Neuronal stem cell (in vitro differentiated cells): ENCODE measurements at regions not wholly inside any gene's neighbourhood (a gene's known extent, or its start where the extent isn't known, plus 50 kb on each side); places are given as distances from the start of the nearest gene placed in this dataset.

Experiments
- DNase-seq: peaks from one replicate; pipeline ENCODE4 v3.0.0-alpha.2; 2013; ENCODE audit warnings: low spot score
- H2AFZ ChIP-seq: one replicate; pipeline ENCODE4 v1.6.1; 2013; ENCODE audit warnings: mild to moderate bottlenecking, low read length, inconsistent platforms
- H2AK5ac ChIP-seq: 2 replicates; pipeline ENCODE4 v1.6.1; 2013; ENCODE audit warnings: low read depth, mild to moderate bottlenecking, inconsistent platforms, low read length, moderate library complexity, mixed read lengths
- H2BK120ac ChIP-seq: 2 replicates; pipeline ENCODE4 v1.6.1; 2013; ENCODE audit warnings: low read depth, mild to moderate bottlenecking, inconsistent platforms, low read length, moderate library complexity, mixed read lengths
- H2BK12ac ChIP-seq: one replicate; pipeline ENCODE4 v1.6.1; 2013; ENCODE audit warnings: low read length, inconsistent platforms
- H2BK15ac ChIP-seq: 2 replicates; pipeline ENCODE4 v1.6.1; 2013; ENCODE audit warnings: mild to moderate bottlenecking, low read length, inconsistent platforms, mixed read lengths
- H2BK5ac ChIP-seq: one replicate; pipeline ENCODE4 v1.6.1; 2013; ENCODE audit warnings: inconsistent platforms, mild to moderate bottlenecking, low read length, moderate library complexity
- H3K14ac ChIP-seq: one replicate; pipeline ENCODE4 v1.6.1; 2013; ENCODE audit warnings: low read length, inconsistent platforms
- H3K18ac ChIP-seq: 2 replicates; pipeline ENCODE4 v1.6.1; 2013; ENCODE audit warnings: low read length, inconsistent platforms
- H3K23ac ChIP-seq: 2 replicates; pipeline ENCODE4 v1.6.1; 2013; ENCODE audit warnings: low read depth, mild to moderate bottlenecking, mixed read lengths, low read length, inconsistent platforms; ENCODE audit not compliant: poor library complexity
- H3K27ac ChIP-seq: replicated peaks from 3 replicates; pipeline ENCODE4 v1.5.1; 2013; ENCODE audit warnings: low read length, inconsistent platforms
- H3K27me3 ChIP-seq, 3 experiments: 2 replicates each; pipeline ENCODE4 v1.6.1; 2013; ENCODE audit warnings: low read length in 3 of 3, mild to moderate bottlenecking in 2 of 3, inconsistent platforms in 1 of 3, low read depth in 1 of 3, mixed read lengths in 1 of 3, moderate library complexity in 1 of 3; ENCODE audit not compliant: control insufficient read depth in 3 of 3, insufficient read depth in 3 of 3
- H3K36me3 ChIP-seq, 2 donors: replicated peaks in 1 of 2; 2 replicates each; pipeline ENCODE4 v1.6.1; 2013; ENCODE audit warnings: low read length in 2 of 2; ENCODE audit not compliant: control insufficient read depth in 2 of 2, insufficient read depth in 2 of 2
- H3K4ac ChIP-seq: 2 replicates; pipeline ENCODE4 v1.6.1; 2013; ENCODE audit warnings: inconsistent platforms, mild to moderate bottlenecking, low read length, moderate library complexity
- H3K4me1 ChIP-seq, 2 donors: 1 replicate in 1 of 2; 2 replicates in 1 of 2; pipeline ENCODE4 v1.6.1; 2013; ENCODE audit warnings: low read length in 2 of 2, low read depth in 1 of 2; ENCODE audit not compliant: control insufficient read depth in 2 of 2, insufficient read depth in 1 of 2
- H3K4me2 ChIP-seq: one replicate; pipeline ENCODE4 v1.6.1; 2013; ENCODE audit warnings: mild to moderate bottlenecking, low read length, inconsistent platforms; ENCODE audit not compliant: insufficient read depth, poor library complexity, severe bottlenecking
- H3K4me3 ChIP-seq, 2 donors: 2 replicates each; pipeline ENCODE4 v1.5.1; 2013; ENCODE audit warnings: low read length in 2 of 2, mild to moderate bottlenecking in 2 of 2, inconsistent platforms in 1 of 2, moderate library complexity in 1 of 2
- H3K79me1 ChIP-seq: one replicate; pipeline ENCODE4 v1.6.1; 2013; ENCODE audit warnings: low read depth, mild to moderate bottlenecking, inconsistent platforms, low read length, moderate library complexity
- H3K9ac ChIP-seq: one replicate; pipeline ENCODE4 v1.6.1; 2013; ENCODE audit warnings: mild to moderate bottlenecking, low read depth, low read length, inconsistent platforms; ENCODE audit not compliant: poor library complexity
- H3K9me3 ChIP-seq, 2 donors: replicated peaks in 1 of 2; 2 replicates each; pipeline versions ENCODE3 to v1.6.1; 2013; ENCODE audit warnings: low read length in 2 of 2, mild to moderate bottlenecking in 2 of 2, inconsistent platforms in 1 of 2, low read depth in 1 of 2, mixed read lengths in 1 of 2, moderate library complexity in 1 of 2; ENCODE audit not compliant: control insufficient read depth in 2 of 2, insufficient read depth in 1 of 2
- H4K8ac ChIP-seq: one replicate; pipeline ENCODE4 v1.6.1; 2013; ENCODE audit warnings: low read depth, mild to moderate bottlenecking, inconsistent platforms, low read length, moderate library complexity
- H4K91ac ChIP-seq: one replicate; pipeline ENCODE4 v1.6.1; 2013; ENCODE audit warnings: low read length, low read depth, mild to moderate bottlenecking, inconsistent platforms; ENCODE audit not compliant: poor library complexity
- WGBS, 2 donors: extraction: QIAGEN DNeasy Blood & Tissue Kit; methylation state at CpG; one replicate each; pipeline ENCODE4 v1.1.7; 2013; ENCODE audit warnings: missing lambda C conversion rate in 2 of 2, mixed read lengths in 1 of 2; ENCODE audit not compliant: insufficient read length in 2 of 2, insufficient replicate concordance in 1 of 2; ENCODE audit errors: extremely low coverage in 2 of 2; 5-methylcytosine and 5-hydroxymethylcytosine counted together

DNA sequence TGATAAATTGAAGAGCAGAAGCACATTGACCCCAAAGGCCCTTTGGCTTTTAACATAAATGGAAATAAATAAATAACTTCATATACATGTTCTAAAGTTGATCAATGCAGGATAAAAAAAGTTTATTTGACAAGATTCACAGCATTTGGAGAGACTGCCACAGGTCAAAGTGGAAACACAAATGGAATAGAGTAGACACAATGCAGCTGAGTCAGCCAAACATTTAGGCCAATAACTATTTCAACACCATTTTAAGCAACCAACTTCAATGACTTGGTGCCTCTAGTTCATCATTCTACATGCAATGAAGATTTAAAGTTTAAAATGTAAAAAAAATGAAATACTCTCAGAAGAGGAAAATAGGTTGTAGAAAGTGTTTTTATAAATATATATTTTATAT lies 365.2 kb downstream of the FAT4 start:
- Histone ChIP-seq H2AFZ (no peak overlapping the region), H2BK120ac (no peak overlapping the region), H2BK12ac (no peak overlapping the region), H2BK15ac (no peak overlapping the region), H2AK5ac (no peak overlapping the region), H3K4me3 (no peak overlapping the region), H4K8ac (no peak overlapping the region), H3K79me1 (no peaks in the 10 kb centered on the region), H3K9me3 (no peaks in the 10 kb centered on the region), H2BK5ac (no peak overlapping the region), H3K14ac (no peak overlapping the region), H3K27ac (no peak overlapping the region), H4K91ac (no peak overlapping the region), H3K23ac (no peak overlapping the region), H3K27me3 (no peaks in the 10 kb centered on the region), H3K36me3 (no peaks in the 10 kb centered on the region), H3K4ac (no peak overlapping the region), H3K18ac (no peak overlapping the region), H3K4me2 (no peak overlapping the region), H3K9ac (no peak overlapping the region), H3K4me1 (no peaks in the 10 kb centered on the region)
- DNase-seq, result no peak

DNA sequence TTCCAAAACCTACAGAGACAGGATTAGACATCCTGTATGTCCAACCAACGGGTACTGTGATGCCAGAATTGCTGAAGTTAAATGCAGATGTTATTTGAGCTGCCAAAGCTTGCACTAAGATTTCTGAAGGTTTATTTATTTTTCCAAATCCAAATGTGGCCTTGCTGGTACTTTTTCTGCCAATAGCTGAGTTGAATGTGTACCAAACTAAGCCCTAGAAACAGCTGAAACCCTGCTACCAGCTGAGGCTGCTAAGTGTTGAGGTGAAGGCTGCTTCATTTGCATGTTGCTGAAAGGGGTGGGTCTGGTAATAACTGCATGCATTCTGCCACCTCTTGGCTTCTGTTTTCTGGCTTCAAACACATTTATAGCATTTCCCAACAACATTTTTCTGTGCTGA lies 366.5 kb downstream of the FAT4 start:
- Histone ChIP-seq H3K4ac (no peak overlapping the region), H3K9me3 (no peaks in the 10 kb centered on the region), H3K27me3 (no peaks in the 10 kb centered on the region), H3K9ac (no peak overlapping the region), H3K4me2 (no peak overlapping the region), H2BK120ac (no peak overlapping the region), H2BK12ac (no peak overlapping the region), H4K91ac (no peak overlapping the region), H2BK15ac (no peak overlapping the region), H3K4me1 (no peaks in the 10 kb centered on the region), H3K18ac (no peak overlapping the region), H3K4me3 (no peak overlapping the region), H2AFZ (no peak overlapping the region), H3K36me3 (no peaks in the 10 kb centered on the region), H3K14ac (no peak overlapping the region), H2AK5ac (no peak overlapping the region), H3K79me1 (no peaks in the 10 kb centered on the region), H2BK5ac (no peak overlapping the region), H3K27ac (no peak overlapping the region), H3K23ac (no peak overlapping the region), H4K8ac (no peak overlapping the region)
- DNase-seq, result no peak
- no CpG with 5 or more reads among the region's 1 CpG for WGBS, 2 donors

DNA sequence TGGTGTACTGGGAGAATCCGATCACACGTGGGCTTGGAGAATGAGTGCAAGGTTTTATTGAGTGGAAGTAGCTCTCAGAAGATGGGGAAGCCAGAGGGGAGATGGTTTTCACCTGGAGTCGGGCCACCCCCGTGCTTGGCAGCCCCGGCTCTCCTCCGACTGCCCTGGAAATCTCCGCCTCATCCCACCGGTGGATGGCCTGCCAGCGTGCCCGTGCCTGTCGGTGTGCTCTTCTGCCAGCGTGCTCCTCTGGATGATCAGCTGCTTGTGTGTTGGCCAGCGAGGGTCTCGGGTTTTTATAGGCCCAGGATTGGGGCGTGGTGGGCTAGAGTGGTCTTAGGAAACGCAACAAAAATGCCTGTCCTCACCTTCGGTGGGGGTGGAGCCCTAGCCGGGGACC lies 368.0 kb downstream of the FAT4 start:
- H3K4me3 ChIP-seq, result no peak overlapping the region
- no peak overlapping the region for H2BK12ac ChIP-seq
- H3K4ac ChIP-seq, result no peak overlapping the region
- no peak overlapping the region for H3K9ac ChIP-seq
- H3K14ac ChIP-seq, result no peak overlapping the region
- H3K9me3 ChIP-seq, result no peaks in the 10 kb centered on the region
- no CpG with 5 or more reads among the region's 18 CpGs for WGBS, 2 donors
- no peak overlapping the region for H3K23ac ChIP-seq
- no peak overlapping the region for H3K18ac ChIP-seq
- no peaks in the 10 kb centered on the region for H3K4me1 ChIP-seq
- H2AK5ac ChIP-seq, result no peak overlapping the region
- H4K91ac ChIP-seq, result no peak overlapping the region
- no peak overlapping the region for H2BK120ac ChIP-seq
- DNase-seq, result no peak
- no peaks in the 10 kb centered on the region for H3K36me3 ChIP-seq
- H2AFZ ChIP-seq, result no peak overlapping the region
- H2BK15ac ChIP-seq, result no peak overlapping the region
- H3K79me1 ChIP-seq, result no peaks in the 10 kb centered on the region
- no peak overlapping the region for H2BK5ac ChIP-seq
- no peak overlapping the region for H3K4me2 ChIP-seq
- no peaks in the 10 kb centered on the region for H3K27me3 ChIP-seq
- no peak overlapping the region for H3K27ac ChIP-seq
- no peak overlapping the region for H4K8ac ChIP-seq

DNA sequence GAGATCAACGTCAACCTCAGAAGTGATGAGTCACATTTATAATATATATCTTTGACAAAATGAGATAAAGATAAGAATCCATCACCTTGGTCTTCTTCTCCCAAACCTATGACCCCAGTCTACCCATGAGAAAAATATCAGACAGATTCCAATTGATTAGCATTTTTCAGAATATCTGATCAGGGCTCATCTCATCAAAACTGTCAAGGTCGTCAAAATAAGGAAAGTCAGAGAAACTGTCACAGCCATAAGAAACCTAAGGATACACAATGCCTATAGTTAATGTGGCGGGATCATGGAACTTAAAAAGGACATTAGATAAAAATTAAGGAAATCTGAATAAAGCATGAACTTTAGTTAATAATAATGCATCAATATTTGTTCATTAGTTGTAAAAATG lies 374.1 kb downstream of the FAT4 start:
- no peaks in the 10 kb centered on the region for H3K36me3 ChIP-seq
- H3K79me1 ChIP-seq, result no peaks in the 10 kb centered on the region
- H3K23ac ChIP-seq, result no peak overlapping the region
- H2BK15ac ChIP-seq, result no peak overlapping the region
- no peak for DNase-seq
- H4K91ac ChIP-seq, result no peak overlapping the region
- WGBS, 2 donors, result no CpG with 5 or more reads among the region's 3 CpGs
- no peak overlapping the region for H3K9ac ChIP-seq
- no peak overlapping the region for H2AK5ac ChIP-seq
- no peak overlapping the region for H2BK5ac ChIP-seq
- no peak overlapping the region for H4K8ac ChIP-seq
- H3K4me2 ChIP-seq, result no peak overlapping the region
- H2BK120ac ChIP-seq, result no peak overlapping the region
- H3K4me3 ChIP-seq, result no peak overlapping the region
- no peak overlapping the region for H3K18ac ChIP-seq
- H3K4ac ChIP-seq, result no peak overlapping the region
- no peak overlapping the region for H3K27ac ChIP-seq
- no peaks in the 10 kb centered on the region for H3K27me3 ChIP-seq
- H2BK12ac ChIP-seq, result no peak overlapping the region
- H3K9me3 ChIP-seq, result no peaks in the 10 kb centered on the region
- peaks cover 2 to 7% of the 10 kb centered on the region in 2 donors for H3K4me1 ChIP-seq
- no peak overlapping the region for H2AFZ ChIP-seq
- H3K14ac ChIP-seq, result no peak overlapping the region
